SU-DHL-6 (cell line): ENCODE measurements at regions not wholly inside any gene's neighbourhood (a gene's known extent, or its start where the extent isn't known, plus 50 kb on each side); places are given as distances from the start of the nearest gene placed in this dataset.

Experiments used
- H2AFZ ChIP-seq: fragments of 200-600 bp; sonication (generic); 2 replicates; pipeline ENCODE4 v1.6.1; 2014; ENCODE audit warnings: low read depth, mild to moderate bottlenecking, moderate library complexity, mixed read lengths, antibody characterized with exemption, low read length; ENCODE audit not compliant: severe bottlenecking
- H3F3A ChIP-seq: fragments of 200-600 bp; shearing (Covaris generic); 2 replicates; pipeline ENCODE4 v1.6.0; 2016; ENCODE audit warnings: antibody characterized with exemption, mild to moderate bottlenecking; ENCODE audit not compliant: insufficient read depth
- H3K27ac ChIP-seq: fragments of 200-600 bp; sonication (generic); 2 replicates; pipeline ENCODE4 v1.5.1; 2016; ENCODE audit warnings: low read depth, mild to moderate bottlenecking, low read length, moderate library complexity, mixed read lengths
- H3K27me3 ChIP-seq: fragments of 200-600 bp; sonication (generic), shearing (Covaris generic); 2 replicates; pipeline ENCODE4 v1.6.0; 2014; ENCODE audit warnings: mild to moderate bottlenecking, low read length
- H3K36me3 ChIP-seq: fragments of 200-600 bp; sonication (generic); 2 replicates; pipeline ENCODE4 v1.6.1; 2014; ENCODE audit warnings: mild to moderate bottlenecking, low read length, mixed read lengths
- H3K4me2 ChIP-seq: fragments of 300-600, 200-600 bp; shearing (Covaris generic), sonication (generic); 2 replicates; pipeline ENCODE4 v1.6.0; 2014; ENCODE audit warnings: low read length, low read depth, mild to moderate bottlenecking; ENCODE audit not compliant: poor library complexity, severe bottlenecking
- H3K4me3 ChIP-seq: fragments of 200-600 bp; sonication (generic); 2 replicates; pipeline ENCODE4 v1.5.1; 2014; ENCODE audit warnings: antibody characterized with exemption, low read length, mild to moderate bottlenecking, mixed read lengths; ENCODE audit not compliant: insufficient read depth, poor library complexity, severe bottlenecking
- H3K79me2 ChIP-seq: fragments of 200-600 bp; sonication (generic); 2 replicates; pipeline ENCODE4 v1.6.1; 2014; ENCODE audit warnings: mild to moderate bottlenecking, low read length, moderate library complexity; ENCODE audit not compliant: insufficient read depth
- H3K9ac ChIP-seq: fragments of 200-600 bp; sonication (generic); 2 replicates; pipeline ENCODE4 v1.7.0; 2014; ENCODE audit warnings: mild to moderate bottlenecking, low read length
- H3K9me2 ChIP-seq: fragments of 200-600 bp; sonication (generic); replicated peaks from 2 replicates; pipeline ENCODE4 v1.6.1; 2014; ENCODE audit warnings: low read length; ENCODE audit not compliant: insufficient read depth
- H3K9me3 ChIP-seq: fragments of 200-600 bp; sonication (generic); 2 replicates; pipeline ENCODE4 v1.6.1; 2014; ENCODE audit warnings: low read length, mixed read lengths; ENCODE audit not compliant: insufficient read depth
- H4K20me1 ChIP-seq: fragments of 200-600 bp; sonication (generic); 2 replicates; pipeline ENCODE4 v1.6.1; 2014; ENCODE audit warnings: low read depth, mild to moderate bottlenecking, antibody characterized with exemption, low read length, moderate library complexity, mixed read lengths
- EZH2phosphoT487 ChIP-seq: fragments of 200-600 bp; sonication (generic), shearing (Covaris generic); conservative IDR thresholded peaks from 2 replicates; pipeline ENCODE4 v1.6.1; 2018; ENCODE audit warnings: mild to moderate bottlenecking, antibody characterized with exemption, low read length, moderate library complexity, mixed read lengths
- TF ChIP-seq, protein P1 (sequence below): fragments of 200-600 bp; sonication (generic); IDR thresholded peaks from one replicate; pipeline ENCODE4 v1.5.1; 2017; ENCODE audit warnings: antibody characterized with exemption, mild to moderate bottlenecking, low read length, moderate library complexity; ENCODE audit not compliant: insufficient read depth, poor library complexity, severe bottlenecking

GRCh38 chr4:29243054-29243453 is 1477.1 kb upstream of the PCDH7 start:
- no peak overlapping the region for H3K4me3 ChIP-seq
- H3K9me3 ChIP-seq: no peaks in the 10 kb centered on the region
- H3K9me2 ChIP-seq: no peaks in the 10 kb centered on the region
- no peaks in the 10 kb centered on the region for H3K79me2 ChIP-seq
- H3K27me3 ChIP-seq: no peaks in the 10 kb centered on the region
- H3K4me2 ChIP-seq: no peak overlapping the region
- TF ChIP-seq, protein P1, sequence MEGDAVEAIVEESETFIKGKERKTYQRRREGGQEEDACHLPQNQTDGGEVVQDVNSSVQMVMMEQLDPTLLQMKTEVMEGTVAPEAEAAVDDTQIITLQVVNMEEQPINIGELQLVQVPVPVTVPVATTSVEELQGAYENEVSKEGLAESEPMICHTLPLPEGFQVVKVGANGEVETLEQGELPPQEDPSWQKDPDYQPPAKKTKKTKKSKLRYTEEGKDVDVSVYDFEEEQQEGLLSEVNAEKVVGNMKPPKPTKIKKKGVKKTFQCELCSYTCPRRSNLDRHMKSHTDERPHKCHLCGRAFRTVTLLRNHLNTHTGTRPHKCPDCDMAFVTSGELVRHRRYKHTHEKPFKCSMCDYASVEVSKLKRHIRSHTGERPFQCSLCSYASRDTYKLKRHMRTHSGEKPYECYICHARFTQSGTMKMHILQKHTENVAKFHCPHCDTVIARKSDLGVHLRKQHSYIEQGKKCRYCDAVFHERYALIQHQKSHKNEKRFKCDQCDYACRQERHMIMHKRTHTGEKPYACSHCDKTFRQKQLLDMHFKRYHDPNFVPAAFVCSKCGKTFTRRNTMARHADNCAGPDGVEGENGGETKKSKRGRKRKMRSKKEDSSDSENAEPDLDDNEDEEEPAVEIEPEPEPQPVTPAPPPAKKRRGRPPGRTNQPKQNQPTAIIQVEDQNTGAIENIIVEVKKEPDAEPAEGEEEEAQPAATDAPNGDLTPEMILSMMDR: no peak
- TF ChIP-seq EZH2phosphoT487: no peak
- H4K20me1 ChIP-seq: no peaks in the 10 kb centered on the region
- H3F3A ChIP-seq: no peaks in the 10 kb centered on the region
- H2AFZ ChIP-seq: peak overlapping the region; percentile 69
- H3K9ac ChIP-seq: no peak overlapping the region
- H3K27ac ChIP-seq: no peak overlapping the region
- H3K36me3 ChIP-seq: no peaks in the 10 kb centered on the region

DNA sequence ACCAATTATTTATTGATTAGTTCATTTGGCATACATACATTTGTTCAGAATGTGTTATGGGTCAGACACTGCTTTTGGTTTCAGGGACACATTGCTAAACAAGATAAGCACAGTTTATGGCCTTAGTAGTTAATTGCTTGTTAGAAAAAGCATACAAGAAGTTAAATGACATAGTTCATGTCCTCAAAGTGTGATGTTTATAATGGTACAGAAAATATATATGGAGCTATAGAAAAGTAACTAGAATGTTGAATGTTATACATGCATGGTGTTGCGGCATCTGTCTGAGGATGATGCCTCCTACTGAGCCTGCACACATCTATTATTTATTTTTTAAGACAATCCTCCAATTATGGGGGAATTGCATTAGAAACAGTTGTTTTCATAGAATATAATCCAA is 1476.3 kb upstream of the PCDH7 start:
- Histone ChIP-seq H3K9me3 (0 out of 2 replicates have a peak, but pooled peaks cover 6% of the 10 kb centered on the region), H3K9me2 (no peaks in the 10 kb centered on the region), H3K79me2 (no peaks in the 10 kb centered on the region), H3K36me3 (no peaks in the 10 kb centered on the region), H3K4me2 (no peak overlapping the region), H3K9ac (no peak overlapping the region), H3K27ac (no peak overlapping the region), H2AFZ (no peak overlapping the region), H3K4me3 (no peak overlapping the region), H4K20me1 (no peaks in the 10 kb centered on the region), H3K27me3 (no peaks in the 10 kb centered on the region), H3F3A (no peaks in the 10 kb centered on the region)
- no peak for TF ChIP-seq EZH2phosphoT487
- TF ChIP-seq, protein P1: no peak

DNA sequence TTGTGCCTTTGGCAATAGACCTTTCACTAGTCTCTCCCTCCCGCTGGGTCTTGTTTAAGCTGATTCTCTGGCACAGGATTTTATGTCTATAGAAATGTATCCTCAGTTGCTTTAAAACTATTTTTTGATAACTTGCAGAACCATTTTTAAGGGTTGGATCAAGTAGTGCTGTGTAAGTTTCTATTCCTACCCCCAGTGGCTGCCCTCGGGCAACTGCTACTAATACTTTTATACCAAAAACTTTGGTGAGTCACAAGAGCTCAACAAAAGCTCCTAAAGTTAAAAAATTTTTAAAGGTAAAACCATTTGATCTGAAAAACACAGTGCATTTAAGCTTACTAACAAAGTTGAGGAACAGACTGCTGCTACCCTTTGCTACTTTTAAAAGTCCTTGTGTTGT is 1460.6 kb upstream of the PCDH7 start:
- H3K36me3 ChIP-seq: no peaks in the 10 kb centered on the region
- peaks cover 4% of the 10 kb centered on the region; the same call in 1 of the 2 replicates for H3K9me3 ChIP-seq
- no peak overlapping the region for H3K27ac ChIP-seq
- H3K27me3 ChIP-seq: no peaks in the 10 kb centered on the region
- no peak overlapping the region for H3K9ac ChIP-seq
- H3K4me2 ChIP-seq: no peak overlapping the region
- H3K9me2 ChIP-seq: no peaks in the 10 kb centered on the region
- H4K20me1 ChIP-seq: no peaks in the 10 kb centered on the region
- H3K4me3 ChIP-seq: no peak overlapping the region
- H3K79me2 ChIP-seq: no peaks in the 10 kb centered on the region
- no peaks in the 10 kb centered on the region for H3F3A ChIP-seq
- H2AFZ ChIP-seq: no peak overlapping the region
- TF ChIP-seq, protein P1: no peak
- TF ChIP-seq EZH2phosphoT487: no peak
